ENCODE measurements at regions not wholly inside any gene's neighbourhood (a gene's known extent, or its start where the extent isn't known, plus 50 kb on each side); places are given as distances from the start of the nearest gene placed in this dataset.

GRCh38 chr3:45277636-45278035, 51.5 kb upstream of the TMEM158 start:
- DNase-seq: no peak

- no peak for DNase-seq
Measured at GRCh38 chr3:45280232-45280631, 54.1 kb upstream of the TMEM158 start.

GRCh38 chr3:45280971-45281370, 54.9 kb upstream of the TMEM158 start:
- no peak for DNase-seq

GRCh38 chr3:45283471-45283870, 57.4 kb upstream of the TMEM158 start:
- DNase-seq: no peak

GRCh38 chr3:45297331-45297730, 71.2 kb upstream of the TMEM158 start:
- no peak for DNase-seq

- DNase-seq: no peak
Measured at GRCh38 chr3:45302470-45302869, 76.4 kb upstream of the TMEM158 start.

- no peak for DNase-seq
Measured at GRCh38 chr3:45306406-45307008, 80.4 kb upstream of the TMEM158 start.

- no peak for DNase-seq
Measured at GRCh38 chr3:45309876-45310275, 78.5 kb upstream of the LARS2 start.

GRCh38 chr3:45311327-45311726, 77.0 kb upstream of the LARS2 start:
- DNase-seq: no peak

- no peak for DNase-seq
Measured at GRCh38 chr3:45311953-45312801, 76.2 kb upstream of the LARS2 start.

- no peak for DNase-seq
Measured at GRCh38 chr3:45312836-45313493, 75.4 kb upstream of the LARS2 start.

- no peak for DNase-seq
Measured at GRCh38 chr3:45313743-45314403, 74.5 kb upstream of the LARS2 start.

GRCh38 chr3:45317710-45318109, 70.7 kb upstream of the LARS2 start:
- no peak for DNase-seq

- no peak for DNase-seq
Measured at GRCh38 chr3:45318689-45319088, 69.7 kb upstream of the LARS2 start.

- no peak for DNase-seq
Measured at GRCh38 chr3:45319231-45319995, 69.0 kb upstream of the LARS2 start.

- DNase-seq: no peak
Measured at GRCh38 chr3:45319996-45320305, 68.4 kb upstream of the LARS2 start.

GRCh38 chr3:45320986-45321385, 67.4 kb upstream of the LARS2 start:
- no peak for DNase-seq

- DNase-seq: no peak
Measured at GRCh38 chr3:45321607-45322391, 66.6 kb upstream of the LARS2 start.

GRCh38 chr3:45322616-45323015, 65.8 kb upstream of the LARS2 start:
- no peak for DNase-seq

- no peak for DNase-seq
Measured at GRCh38 chr3:45325676-45326075, 62.7 kb upstream of the LARS2 start.

GRCh38 chr3:45329761-45330305, 58.5 kb upstream of the LARS2 start:
- DNase-seq: no peak
